Naive thymus-derived CD8-positive, alpha-beta T cell (primary cell): ENCODE measurements at regions not wholly inside any gene's neighbourhood (a gene's known extent, or its start where the extent isn't known, plus 50 kb on each side); places are given as distances from the start of the nearest gene placed in this dataset.

Experiments
- ATAC-seq, 2 donors: fragments of 150-1000 bp; cut with Tn5 transposase in 1 of 2; sonication (Bioruptor Pico), chemical (Tn5 transposase) in 1 of 2; 1 replicate in 1 of 2; 2 replicates in 1 of 2; pipeline ENCODE4 v1.10.0; 2021; ENCODE audit warnings: mild to moderate bottlenecking in 2 of 2, moderate library complexity in 2 of 2
- POLR2A ChIA-PET: fragments of 350-600 bp; sonication (Branson Sonifier 250); formaldehyde crosslinking; loops from one replicate; lab custom pipeline; 2021; ENCODE audit warnings: antibody characterized with exemption; lab: Charles Lee
- DNase-seq, 10 donors: peaks; one replicate each; pipeline versions ENCODE4 v3.0.0 to v3.0.0-alpha.2; 2020 to 2022
- H3K27ac Mint-ChIP-seq, 10 donors: one replicate each; pipeline ENCODE4 v1.8.0; 2020 to 2022; ENCODE audit warnings: mild to moderate bottlenecking in 10 of 10, mixed read lengths in 10 of 10, moderate library complexity in 4 of 10, inconsistent platforms in 1 of 10
- H3K27me3 Mint-ChIP-seq, 5 donors: one replicate each; pipeline ENCODE4 v1.8.0; 2021 to 2022; ENCODE audit warnings: mixed read lengths in 5 of 5
- H3K36me3 Mint-ChIP-seq, 3 donors: one replicate each; pipeline ENCODE4 v1.8.0; 2020 to 2022; ENCODE audit warnings: mixed read lengths in 3 of 3, mild to moderate bottlenecking in 2 of 3, inconsistent platforms in 1 of 3
- H3K4me1 Mint-ChIP-seq, 4 donors: one replicate each; pipeline ENCODE4 v1.8.0; 2021 to 2022; ENCODE audit warnings: mixed read lengths in 4 of 4
- H3K4me3 Mint-ChIP-seq, 10 donors: one replicate each; pipeline ENCODE4 v1.8.0; 2020 to 2022; ENCODE audit warnings: mild to moderate bottlenecking in 10 of 10, mixed read lengths in 10 of 10, moderate library complexity in 6 of 10, inconsistent platforms in 1 of 10
- H3K9me3 Mint-ChIP-seq, 9 donors: one replicate each; pipeline ENCODE4 v1.8.0; 2020 to 2022; ENCODE audit warnings: mixed read lengths in 9 of 9, mild to moderate bottlenecking in 3 of 9, inconsistent platforms in 1 of 9, moderate library complexity in 1 of 9

GRCh38 chr12:78489990-78490389 lies 374.6 kb upstream of the SYT1 start:
- H3K27ac Mint-ChIP-seq, result no peak overlapping the region
- ATAC-seq (no peak), DNase-seq (no peak)
- H3K4me3 Mint-ChIP-seq, result no peak overlapping the region
- H3K4me1 Mint-ChIP-seq, result no peaks in the 10 kb centered on the region
- POLR2A ChIA-PET, result no interaction called here
- peaks cover 0 to 6% (median under 1%) of the 10 kb centered on the region in 9 donors for H3K9me3 Mint-ChIP-seq
- H3K36me3 Mint-ChIP-seq, result no peaks in the 10 kb centered on the region
- no peaks in the 10 kb centered on the region for H3K27me3 Mint-ChIP-seq

- Mint-ChIP-seq H3K27ac (no peak overlapping the region), H3K27me3 (no peaks in the 10 kb centered on the region), H3K4me3 (no peak overlapping the region), H3K36me3 (no peaks in the 10 kb centered on the region), H3K4me1 (no peaks in the 10 kb centered on the region), H3K9me3 (peaks cover 0 to 8% (median 0%) of the 10 kb centered on the region in 9 donors)
- ATAC-seq (no peak), DNase-seq (no peak)
- POLR2A ChIA-PET, result no interaction called here
These were observed 373.7 kb upstream of the SYT1 start for GRCh38 chr12:78490861-78491260.

- Mint-ChIP-seq H3K27me3 (no peaks in the 10 kb centered on the region), H3K36me3 (no peaks in the 10 kb centered on the region), H3K9me3 (peaks cover 0 to 8% (median 0%) of the 10 kb centered on the region in 9 donors), H3K4me3 (no peak overlapping the region), H3K4me1 (no peaks in the 10 kb centered on the region), H3K27ac (no peak overlapping the region)
- POLR2A ChIA-PET, result interaction anchor here (0.7 kb wide), 1 partner anchor 1600 kb away, joined by 3 read pairs; no protein-coding TSS in a partner anchor
- ATAC-seq (no peak), DNase-seq (no peak)
These were observed 369.7 kb upstream of the SYT1 start for GRCh38 chr12:78494911-78495310.

- H3K36me3 Mint-ChIP-seq, result no peaks in the 10 kb centered on the region
- ATAC-seq (no peak), DNase-seq (no peak)
- POLR2A ChIA-PET, result no interaction called here
- H3K27me3 Mint-ChIP-seq, result no peaks in the 10 kb centered on the region
- H3K4me3 Mint-ChIP-seq, result no peak overlapping the region
- no peaks in the 10 kb centered on the region for H3K4me1 Mint-ChIP-seq
- H3K27ac Mint-ChIP-seq, result no peak overlapping the region
- peaks cover 0 to 8% (median 0%) of the 10 kb centered on the region in 9 donors for H3K9me3 Mint-ChIP-seq
These were observed 362.7 kb upstream of the SYT1 start for GRCh38 chr12:78501825-78502224.

GRCh38 chr12:78519422-78519821 lies 345.2 kb upstream of the SYT1 start:
- no peaks in the 10 kb centered on the region for H3K27me3 Mint-ChIP-seq
- H3K9me3 Mint-ChIP-seq, result peaks cover 5 to 21% (median 10%) of the 10 kb centered on the region in 9 donors
- DNase-seq (no peak), ATAC-seq (no peak)
- H3K4me1 Mint-ChIP-seq, result no peaks in the 10 kb centered on the region
- no peaks in the 10 kb centered on the region for H3K36me3 Mint-ChIP-seq
- H3K27ac Mint-ChIP-seq, result no peak overlapping the region
- POLR2A ChIA-PET, result no interaction called here
- no peak overlapping the region for H3K4me3 Mint-ChIP-seq

- Mint-ChIP-seq H3K27me3 (no peaks in the 10 kb centered on the region), H3K4me1 (no peaks in the 10 kb centered on the region), H3K36me3 (no peaks in the 10 kb centered on the region), H3K4me3 (no peak overlapping the region), H3K9me3 (peaks cover 0 to 7% (median 0%) of the 10 kb centered on the region in 9 donors), H3K27ac (no peak overlapping the region)
- POLR2A ChIA-PET, result no interaction called here
- ATAC-seq (no peak), DNase-seq (no peak)
These were observed 334.3 kb upstream of the SYT1 start for GRCh38 chr12:78530100-78530765.

GRCh38 chr12:78531831-78532458 lies 332.6 kb upstream of the SYT1 start:
- Mint-ChIP-seq H3K4me3 (no peak overlapping the region), H3K4me1 (no peaks in the 10 kb centered on the region), H3K27ac (no peak overlapping the region), H3K27me3 (no peaks in the 10 kb centered on the region), H3K36me3 (no peaks in the 10 kb centered on the region), H3K9me3 (peaks cover 0 to 7% (median 0%) of the 10 kb centered on the region in 9 donors)
- DNase-seq, result no peak
- POLR2A ChIA-PET, result no interaction called here
- ATAC-seq, result no peak

GRCh38 chr12:78534311-78534710 lies 330.3 kb upstream of the SYT1 start:
- H3K9me3 Mint-ChIP-seq, result peaks cover 0 to 14% (median 4%) of the 10 kb centered on the region in 9 donors
- no peaks in the 10 kb centered on the region for H3K4me1 Mint-ChIP-seq
- H3K27me3 Mint-ChIP-seq, result no peaks in the 10 kb centered on the region
- no peak overlapping the region for H3K27ac Mint-ChIP-seq
- POLR2A ChIA-PET, result no interaction called here
- H3K36me3 Mint-ChIP-seq, result no peaks in the 10 kb centered on the region
- no peak overlapping the region for H3K4me3 Mint-ChIP-seq
- DNase-seq (no peak), ATAC-seq (no peak)

- H3K4me1 Mint-ChIP-seq, result no peaks in the 10 kb centered on the region
- no peaks in the 10 kb centered on the region for H3K27me3 Mint-ChIP-seq
- no peak for DNase-seq
- no peak overlapping the region for H3K4me3 Mint-ChIP-seq
- POLR2A ChIA-PET, result no interaction called here
- ATAC-seq, result no peak
- no peaks in the 10 kb centered on the region for H3K36me3 Mint-ChIP-seq
- peaks cover 0 to 23% (median 4%) of the 10 kb centered on the region in 9 donors for H3K9me3 Mint-ChIP-seq
- H3K27ac Mint-ChIP-seq, result no peak overlapping the region
These were observed 323.8 kb upstream of the SYT1 start for GRCh38 chr12:78540606-78541336.

GRCh38 chr12:78550831-78551230 lies 313.7 kb upstream of the SYT1 start:
- Mint-ChIP-seq H3K36me3 (no peaks in the 10 kb centered on the region), H3K27ac (no peak overlapping the region), H3K27me3 (no peaks in the 10 kb centered on the region), H3K9me3 (peaks cover 0 to 14% (median 1%) of the 10 kb centered on the region in 9 donors), H3K4me3 (no peak overlapping the region), H3K4me1 (no peaks in the 10 kb centered on the region)
- no peak for ATAC-seq
- POLR2A ChIA-PET, result no interaction called here
- no peak for DNase-seq

- H3K4me3 Mint-ChIP-seq, result no peak overlapping the region
- H3K27ac Mint-ChIP-seq, result no peak overlapping the region
- no peaks in the 10 kb centered on the region for H3K36me3 Mint-ChIP-seq
- DNase-seq, result no peak
- ATAC-seq, result no peak
- H3K4me1 Mint-ChIP-seq, result no peaks in the 10 kb centered on the region
- POLR2A ChIA-PET, result no interaction called here
- H3K9me3 Mint-ChIP-seq, result peaks cover 0 to 12% (median 5%) of the 10 kb centered on the region in 9 donors
- no peaks in the 10 kb centered on the region for H3K27me3 Mint-ChIP-seq
These were observed 308.8 kb upstream of the SYT1 start for GRCh38 chr12:78555802-78556201.

- POLR2A ChIA-PET, result no interaction called here
- H3K27ac Mint-ChIP-seq, result no peak overlapping the region
- no peak for DNase-seq
- peaks cover 0 to 12% (median 5%) of the 10 kb centered on the region in 9 donors for H3K9me3 Mint-ChIP-seq
- no peak for ATAC-seq
- H3K4me1 Mint-ChIP-seq, result no peaks in the 10 kb centered on the region
- no peaks in the 10 kb centered on the region for H3K27me3 Mint-ChIP-seq
- H3K36me3 Mint-ChIP-seq, result no peaks in the 10 kb centered on the region
- no peak overlapping the region for H3K4me3 Mint-ChIP-seq
These were observed 307.9 kb upstream of the SYT1 start for GRCh38 chr12:78556651-78557050.

GRCh38 chr12:78559416-78559815 lies 305.2 kb upstream of the SYT1 start:
- no peak for DNase-seq
- Mint-ChIP-seq H3K27ac (no peak overlapping the region), H3K27me3 (no peaks in the 10 kb centered on the region), H3K9me3 (peaks cover 0 to 12% (median 6%) of the 10 kb centered on the region in 9 donors), H3K36me3 (no peaks in the 10 kb centered on the region), H3K4me3 (no peak overlapping the region), H3K4me1 (no peaks in the 10 kb centered on the region)
- no peak for ATAC-seq
- POLR2A ChIA-PET, result no interaction called here
